Neural cell (in vitro differentiated cells): ENCODE measurements at regions not wholly inside any gene's neighbourhood (a gene's known extent, or its start where the extent isn't known, plus 50 kb on each side); places are given as distances from the start of the nearest gene placed in this dataset.

Experiments used
- H2AFZ ChIP-seq: fragments of 200-600, 300-800 bp; sonication (generic), shearing (Covaris generic); 2 replicates; pipeline ENCODE4 v1.6.0; 2014; ENCODE audit warnings: low read depth, mild to moderate bottlenecking, antibody characterized with exemption, low read length, moderate library complexity
- H3F3A ChIP-seq: fragments of 200-600 bp; shearing (Covaris generic); 2 replicates; pipeline ENCODE4 v1.6.1; 2016; ENCODE audit warnings: mild to moderate bottlenecking, moderate library complexity, mixed read lengths, antibody characterized with exemption, low read length; ENCODE audit not compliant: insufficient read depth, poor library complexity, severe bottlenecking
- H3K27ac ChIP-seq: fragments of 200-600, 300-800 bp; sonication (generic), shearing (Covaris generic); 2 replicates; pipeline ENCODE4 v1.5.1; 2014; ENCODE audit warnings: mild to moderate bottlenecking, low read length, moderate library complexity
- H3K27me3 ChIP-seq: fragments of 300-800, 200-600 bp; sonication (generic), shearing (Covaris generic); 2 replicates; pipeline ENCODE4 v1.6.0; 2014; ENCODE audit warnings: mild to moderate bottlenecking, low read depth, low read length, moderate library complexity; ENCODE audit not compliant: insufficient read depth
- H3K36me3 ChIP-seq: fragments of 300-800, 200-600 bp; sonication (generic), shearing (Covaris generic); 2 replicates; pipeline ENCODE4 v1.5.1; 2014; ENCODE audit warnings: mild to moderate bottlenecking, antibody characterized with exemption, low read length, moderate library complexity; ENCODE audit not compliant: insufficient read depth
- H3K4me2 ChIP-seq: fragments of 300-800, 200-600 bp; sonication (generic), shearing (Covaris generic); 2 replicates; pipeline ENCODE4 v1.6.0; 2014; ENCODE audit warnings: mild to moderate bottlenecking, low read length
- H3K4me3 ChIP-seq: fragments of 300-800, 200-600 bp; sonication (generic), shearing (Covaris generic); 2 replicates; pipeline ENCODE4 v1.5.1; 2014; ENCODE audit warnings: mild to moderate bottlenecking, low read length, moderate library complexity
- H3K79me2 ChIP-seq: fragments of 200-600 bp; shearing (Covaris generic); replicated peaks from 2 replicates; pipeline ENCODE4 v1.6.0; 2014; ENCODE audit warnings: mild to moderate bottlenecking, low read length, moderate library complexity; ENCODE audit not compliant: insufficient read depth
- H3K9ac ChIP-seq: fragments of 300-800, 200-600 bp; sonication (generic), shearing (Covaris generic); 2 replicates; pipeline ENCODE4 v1.6.1; 2016; ENCODE audit warnings: mild to moderate bottlenecking, low read length, mixed read lengths
- H3K9me2 ChIP-seq: fragments of 200-600 bp; shearing (Covaris generic); 2 replicates; pipeline ENCODE4 v1.6.1; 2016; ENCODE audit warnings: mild to moderate bottlenecking, low read length, mixed read lengths; ENCODE audit not compliant: insufficient read depth
- H3K9me3 ChIP-seq: fragments of 200-600, 300-800 bp; sonication (generic), shearing (Covaris generic); 2 replicates; pipeline ENCODE4 v1.6.1; 2016; ENCODE audit warnings: mild to moderate bottlenecking, mixed run types, low read length, moderate library complexity, mixed read lengths
- H4K20me1 ChIP-seq: fragments of 200-600 bp; shearing (Covaris generic); 2 replicates; pipeline ENCODE4 v1.6.1; 2016; ENCODE audit warnings: mild to moderate bottlenecking, mixed run types; ENCODE audit not compliant: insufficient read depth
- CTCF ChIP-seq: fragments of 450-650 bp; IDR thresholded peaks from 2 replicates; pipeline ENCODE4 v1.5.1; 2014; ENCODE audit warnings: antibody characterized with exemption, mild to moderate bottlenecking, moderate library complexity; ENCODE audit not compliant: poor library complexity, severe bottlenecking
- EP300 ChIP-seq: fragments of 450-650 bp; conservative IDR thresholded peaks from 2 replicates; pipeline ENCODE4 v1.6.1; 2014; ENCODE audit warnings: antibody characterized with exemption, mild to moderate bottlenecking, moderate library complexity; ENCODE audit not compliant: poor library complexity, severe bottlenecking
- EZH2 ChIP-seq: fragments of 200-600, 300-800 bp; shearing (Covaris generic), sonication (generic); IDR thresholded peaks from 2 replicates; pipeline ENCODE4 v1.6.1; 2014; ENCODE audit warnings: antibody characterized with exemption, low read length, borderline replicate concordance, mild to moderate bottlenecking; ENCODE audit not compliant: insufficient read depth, poor library complexity, severe bottlenecking
- MXI1 ChIP-seq: fragments of 450-650 bp; conservative IDR thresholded peaks from 2 replicates; pipeline ENCODE4 v1.6.1; 2014; ENCODE audit warnings: antibody characterized with exemption, mild to moderate bottlenecking; ENCODE audit not compliant: poor library complexity, severe bottlenecking
- POLR2AphosphoS5 ChIP-seq: IDR thresholded peaks from 2 replicates; pipeline ENCODE4 v1.6.1; 2012
- RAD21 ChIP-seq: fragments of 450-650 bp; conservative IDR thresholded peaks from 2 replicates; pipeline ENCODE4 v1.6.1; 2014; ENCODE audit warnings: antibody characterized with exemption, mild to moderate bottlenecking, moderate library complexity
- REST ChIP-seq: IDR thresholded peaks from 2 replicates; pipeline ENCODE4 v1.6.1; 2012; ENCODE audit warnings: borderline replicate concordance
- SMC3 ChIP-seq: fragments of 450-650 bp; conservative IDR thresholded peaks from 2 replicates; pipeline ENCODE4 v1.6.1; 2014; ENCODE audit warnings: antibody characterized with exemption, mild to moderate bottlenecking, moderate library complexity; ENCODE audit not compliant: poor library complexity
- TAF1 ChIP-seq: IDR thresholded peaks from 2 replicates; pipeline ENCODE4 v1.6.1; 2012; ENCODE audit warnings: low read depth

GRCh38 chr6:56904068-56904467, 50.8 kb upstream of the BEND6 start:
- Histone ChIP-seq H2AFZ (no peak overlapping the region), H3K9me2 (no peaks in the 10 kb centered on the region), H3K79me2 (no peaks in the 10 kb centered on the region), H3K9me3 (no peaks in the 10 kb centered on the region), H3K9ac (no peak overlapping the region), H3F3A (no peaks in the 10 kb centered on the region), H3K4me2 (no peak overlapping the region), H3K36me3 (no peaks in the 10 kb centered on the region), H3K27me3 (no peaks in the 10 kb centered on the region), H3K27ac (no peak overlapping the region), H3K4me3 (no peak overlapping the region), H4K20me1 (no peaks in the 10 kb centered on the region)
- TF ChIP-seq POLR2AphosphoS5 (no peak), CTCF (no peak), EZH2 (no peak), REST (no peak), RAD21 (no peak), MXI1 (no peak), TAF1 (no peak), EP300 (no peak), SMC3 (no peak)

GRCh38 chr6:56902641-56903464, 52.1 kb upstream of the BEND6 start:
- H3K9me3 ChIP-seq = no peaks in the 10 kb centered on the region
- H2AFZ ChIP-seq = no peak overlapping the region
- no peak overlapping the region for H3K27ac ChIP-seq
- TF ChIP-seq RAD21 (peak; percentile 76), SMC3 (peak; percentile 81), POLR2AphosphoS5 (no peak), MXI1 (no peak), CTCF (peak; percentile 75), TAF1 (no peak), EZH2 (no peak), REST (no peak), EP300 (no peak)
- no peaks in the 10 kb centered on the region for H4K20me1 ChIP-seq
- no peaks in the 10 kb centered on the region for H3K27me3 ChIP-seq
- H3K4me2 ChIP-seq = no peak overlapping the region
- no peaks in the 10 kb centered on the region for H3K79me2 ChIP-seq
- H3F3A ChIP-seq = no peaks in the 10 kb centered on the region
- H3K9me2 ChIP-seq = no peaks in the 10 kb centered on the region
- no peak overlapping the region for H3K4me3 ChIP-seq
- no peak overlapping the region for H3K9ac ChIP-seq
- no peaks in the 10 kb centered on the region for H3K36me3 ChIP-seq
